ENCODE measurements at regions not wholly inside any gene's neighbourhood (a gene's known extent, or its start where the extent isn't known, plus 50 kb on each side); places are given as distances from the start of the nearest gene placed in this dataset.

DNA sequence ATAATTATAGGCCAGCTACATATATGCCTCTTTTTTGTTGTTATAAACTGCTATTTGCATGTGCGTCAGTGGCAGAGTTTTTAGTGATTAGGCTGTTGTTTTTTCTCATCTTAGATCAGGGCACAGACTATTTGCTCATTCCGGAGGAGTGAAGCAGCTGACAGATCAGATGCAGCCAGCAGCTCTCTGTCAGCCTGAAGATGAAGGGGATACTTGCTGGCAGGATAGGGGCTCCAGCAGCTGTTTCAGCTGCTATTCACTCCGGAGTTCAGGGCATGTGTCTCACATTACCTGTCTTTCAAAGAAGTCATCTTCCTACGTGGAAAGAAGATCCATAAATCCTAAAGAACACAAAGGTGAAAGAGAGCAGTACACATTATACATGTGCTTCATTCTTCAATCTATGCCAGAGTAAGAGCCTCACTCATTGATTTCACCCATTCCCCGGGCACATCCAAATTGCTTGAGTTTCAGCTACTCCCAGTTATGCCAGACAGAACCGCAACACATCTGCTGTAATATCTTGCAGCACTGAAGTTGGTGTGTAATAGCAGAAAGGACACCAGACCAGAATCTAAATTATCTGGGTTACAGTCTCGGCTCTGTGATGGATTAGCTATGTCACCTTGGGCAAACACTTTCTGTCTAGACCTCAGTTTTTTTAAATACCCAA, 182.8 kb upstream of the CHRM2 start:
- TF ChIP-seq, protein P1, sequence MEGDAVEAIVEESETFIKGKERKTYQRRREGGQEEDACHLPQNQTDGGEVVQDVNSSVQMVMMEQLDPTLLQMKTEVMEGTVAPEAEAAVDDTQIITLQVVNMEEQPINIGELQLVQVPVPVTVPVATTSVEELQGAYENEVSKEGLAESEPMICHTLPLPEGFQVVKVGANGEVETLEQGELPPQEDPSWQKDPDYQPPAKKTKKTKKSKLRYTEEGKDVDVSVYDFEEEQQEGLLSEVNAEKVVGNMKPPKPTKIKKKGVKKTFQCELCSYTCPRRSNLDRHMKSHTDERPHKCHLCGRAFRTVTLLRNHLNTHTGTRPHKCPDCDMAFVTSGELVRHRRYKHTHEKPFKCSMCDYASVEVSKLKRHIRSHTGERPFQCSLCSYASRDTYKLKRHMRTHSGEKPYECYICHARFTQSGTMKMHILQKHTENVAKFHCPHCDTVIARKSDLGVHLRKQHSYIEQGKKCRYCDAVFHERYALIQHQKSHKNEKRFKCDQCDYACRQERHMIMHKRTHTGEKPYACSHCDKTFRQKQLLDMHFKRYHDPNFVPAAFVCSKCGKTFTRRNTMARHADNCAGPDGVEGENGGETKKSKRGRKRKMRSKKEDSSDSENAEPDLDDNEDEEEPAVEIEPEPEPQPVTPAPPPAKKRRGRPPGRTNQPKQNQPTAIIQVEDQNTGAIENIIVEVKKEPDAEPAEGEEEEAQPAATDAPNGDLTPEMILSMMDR (IDR thresholded peaks at IDR 0.05), result no peak
- TF ChIP-seq POLR2A (IDR thresholded peaks at IDR 0.05), result no peak
- TF ChIP-seq POLR2AphosphoS5 (IDR thresholded peaks at IDR 0.05), result no peak

Data from transverse colon (tissue), 4 donors.